Pancreas (tissue), 10 donors: ENCODE measurements at regions not wholly inside any gene's neighbourhood (a gene's known extent, or its start where the extent isn't known, plus 50 kb on each side); places are given as distances from the start of the nearest gene placed in this dataset.

Source experiments
- ATAC-seq, 4 donors: fragments of 200-7000 bp; cut with Tn5 transposase; one replicate each; pipeline versions ENCODE4 v1.8.0 to v1.9.1; 2020; ENCODE audit warnings: mild to moderate bottlenecking in 4 of 4, moderate library complexity in 4 of 4
- DNase-seq, 6 donors: peaks; one replicate each; pipeline ENCODE4 v3.0.0-alpha.2; 2020
- FAIRE-seq: peaks from 2 replicates; lab custom pipeline; 2012; peaks lifted over from hg19 to GRCh38; lab: Jason Lieb, UNC
- H3K27ac ChIP-seq, 4 donors: fragments of 200-600 bp; sonication (generic); 1 replicate in 3 of 4; 2 replicates in 1 of 4; pipeline versions ENCODE4 v1.5.0 to v1.8.0; 2020
- H3K27me3 ChIP-seq, 4 donors: fragments of 200-600 bp; one replicate each; pipeline ENCODE4 v1.8.0; 2021
- H3K36me3 ChIP-seq, 3 donors: fragments of 200-600 bp; sonication (generic) in 1 of 3; one replicate each; pipeline versions ENCODE4 v1.5.0 to v1.8.0; 2020 to 2021
- H3K4me1 ChIP-seq, 3 donors: fragments of 200-600 bp; one replicate each; pipeline ENCODE4 v1.8.0; 2021
- H3K4me3 ChIP-seq, 4 donors: fragments of 200-600 bp; sonication (generic) in 2 of 4; one replicate each; pipeline versions ENCODE4 v1.5.0 to v1.8.0; 2020 to 2021
- H3K9me3 ChIP-seq, 4 donors: fragments of 200-600 bp; one replicate each; pipeline ENCODE4 v1.8.0; 2021
- WGBS, 2 donors: extraction: QIAGEN DNeasy Blood & Tissue Kit; methylation state at CpG; one replicate each; pipeline ENCODE4 v1.1.7; 2013; 5-methylcytosine and 5-hydroxymethylcytosine counted together
- intact Hi-C, 3 donors: fragments of 100-400 bp; cut with DNase I; formaldehyde crosslinking; loops; one replicate each; pipeline versions ENCODE4 v1.11.1 to v1.14.2; 2022
- TF ChIP-seq, protein P1 (sequence below), 4 donors: fragments of 200-600 bp; sonication (generic) in 3 of 4; IDR thresholded peaks; one replicate each; pipeline versions ENCODE4 v1.5.0 to v1.8.0; 2021; ENCODE audit warnings: antibody characterized with exemption in 4 of 4
- donor health status: healthy with polysubstance abuse.
- donor health status: DM: no; HTN: no; CAD: no; lungs with moderate emphysema.
- donor health status: DM: no; HTN: no; CAD: no.
- donor health status: control.
- donor health status: control.
- donor health status: Bipolar disorder and iron deficiency.
- donor health status: DM: yes; HTN: yes; CAD: no.
- donor health status: DM: no; HTN: no; CAD: no.
- donor health status: DM: no; HTN: no; CAD: no.
- donor health status: DM: yes; HTN: yes; CAD: no.

- H3K4me1 ChIP-seq = peaks cover 0 to under 1% (median 0%) of the 10 kb centered on the region in 3 donors
- TF ChIP-seq, protein P1, sequence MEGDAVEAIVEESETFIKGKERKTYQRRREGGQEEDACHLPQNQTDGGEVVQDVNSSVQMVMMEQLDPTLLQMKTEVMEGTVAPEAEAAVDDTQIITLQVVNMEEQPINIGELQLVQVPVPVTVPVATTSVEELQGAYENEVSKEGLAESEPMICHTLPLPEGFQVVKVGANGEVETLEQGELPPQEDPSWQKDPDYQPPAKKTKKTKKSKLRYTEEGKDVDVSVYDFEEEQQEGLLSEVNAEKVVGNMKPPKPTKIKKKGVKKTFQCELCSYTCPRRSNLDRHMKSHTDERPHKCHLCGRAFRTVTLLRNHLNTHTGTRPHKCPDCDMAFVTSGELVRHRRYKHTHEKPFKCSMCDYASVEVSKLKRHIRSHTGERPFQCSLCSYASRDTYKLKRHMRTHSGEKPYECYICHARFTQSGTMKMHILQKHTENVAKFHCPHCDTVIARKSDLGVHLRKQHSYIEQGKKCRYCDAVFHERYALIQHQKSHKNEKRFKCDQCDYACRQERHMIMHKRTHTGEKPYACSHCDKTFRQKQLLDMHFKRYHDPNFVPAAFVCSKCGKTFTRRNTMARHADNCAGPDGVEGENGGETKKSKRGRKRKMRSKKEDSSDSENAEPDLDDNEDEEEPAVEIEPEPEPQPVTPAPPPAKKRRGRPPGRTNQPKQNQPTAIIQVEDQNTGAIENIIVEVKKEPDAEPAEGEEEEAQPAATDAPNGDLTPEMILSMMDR (IDR thresholded peaks at IDR 0.05) = no peak
- no peaks in the 10 kb centered on the region for H3K36me3 ChIP-seq
- no peak overlapping the region for H3K27ac ChIP-seq
- ATAC-seq (no peak), FAIRE-seq (no peak), DNase-seq (no peak)
- WGBS, 2 donors = 87 to 90% methylated on average over 1 of the region's 1 CpG
- no peaks in the 10 kb centered on the region for H3K9me3 ChIP-seq
- no peaks in the 10 kb centered on the region for H3K27me3 ChIP-seq
- intact Hi-C loops = no loop called here
- H3K4me3 ChIP-seq = no peak overlapping the region
These were observed 319.3 kb upstream of the CITED2 start for GRCh38 chr6:139693735-139694134.

DNA sequence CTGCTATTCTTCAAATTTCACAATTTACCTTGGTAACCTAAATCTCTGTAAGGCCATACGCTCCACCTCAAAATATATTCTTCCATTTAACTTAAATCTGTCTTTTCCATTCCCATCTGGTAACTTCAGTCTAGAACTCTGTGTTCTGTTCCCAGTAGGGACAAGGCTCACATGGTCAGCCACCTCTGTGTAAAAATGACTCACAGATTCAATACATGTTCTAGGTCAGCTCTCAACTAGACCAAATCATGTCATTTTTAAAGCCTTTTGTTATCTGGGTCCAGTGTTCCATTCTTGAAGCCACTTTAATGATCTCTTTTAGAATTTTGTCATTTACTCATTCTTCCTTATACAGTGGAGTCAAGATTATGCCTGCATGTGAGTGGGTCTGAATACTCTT is 315.6 kb upstream of the CITED2 start:
- FAIRE-seq (no peak), ATAC-seq (no peak)

DNA sequence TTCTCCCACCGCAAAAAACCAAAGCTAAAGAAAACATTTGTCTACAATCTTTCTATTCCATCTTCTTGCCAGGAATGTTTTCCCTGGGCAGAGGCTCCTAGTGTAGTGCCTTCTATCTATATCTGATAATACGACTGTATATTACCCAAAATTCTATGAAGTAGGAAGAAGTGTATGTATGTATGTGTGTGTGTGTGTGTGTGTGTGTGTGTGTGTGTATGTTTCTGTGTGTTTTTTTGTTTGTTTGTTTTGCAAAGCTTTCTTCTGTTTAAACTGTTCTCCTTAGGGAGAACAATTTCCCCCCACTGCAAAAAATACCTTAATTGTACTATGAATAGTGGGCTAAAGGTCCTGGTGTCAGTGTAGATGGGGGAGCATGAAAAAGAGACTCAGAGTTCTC is 312.6 kb upstream of the CITED2 start:
- Histone ChIP-seq H3K27ac (no peak overlapping the region), H3K4me1 (no peaks in the 10 kb centered on the region), H3K27me3 (no peaks in the 10 kb centered on the region), H3K9me3 (no peaks in the 10 kb centered on the region), H3K4me3 (no peak overlapping the region), H3K36me3 (no peaks in the 10 kb centered on the region)
- TF ChIP-seq, protein P1 (IDR thresholded peaks at IDR 0.05) = no peak
- WGBS, 2 donors = 66 to 70% methylated on average over 2 of the region's 2 CpGs
- intact Hi-C loops = no loop called here
- FAIRE-seq (no peak), ATAC-seq (no peak), DNase-seq (no peak)

More for the DNA sequence above, 315.6 kb upstream of the CITED2 start:
- H3K36me3 ChIP-seq = no peaks in the 10 kb centered on the region
- DNase-seq = no peak
- no peak overlapping the region for H3K4me3 ChIP-seq
- H3K4me1 ChIP-seq = no peaks in the 10 kb centered on the region
- no peak overlapping the region for H3K27ac ChIP-seq
- TF ChIP-seq, protein P1 (IDR thresholded peaks at IDR 0.05) = no peak
- 94 to 95% methylated on average over 1 of the region's 1 CpG for whole genome bisulfite sequencing, 2 donors
- intact Hi-C loops = no loop called here
- no peaks in the 10 kb centered on the region for H3K27me3 ChIP-seq
- no peaks in the 10 kb centered on the region for H3K9me3 ChIP-seq

- Histone ChIP-seq H3K27ac (no peak overlapping the region), H3K9me3 (no peaks in the 10 kb centered on the region), H3K4me3 (no peak overlapping the region), H3K4me1 (no peaks in the 10 kb centered on the region), H3K27me3 (no peaks in the 10 kb centered on the region), H3K36me3 (no peaks in the 10 kb centered on the region)
- 69 to 83% methylated on average over 5 of the region's 5 CpGs for WGBS, 2 donors
- no peak for FAIRE-seq
- intact Hi-C loops = no loop called here
- DNase-seq = no peak
- TF ChIP-seq, protein P1 (IDR thresholded peaks at IDR 0.05) = no peak
- ATAC-seq = no peak
These were observed 311.9 kb upstream of the CITED2 start for GRCh38 chr6:139686308-139686707.

DNA sequence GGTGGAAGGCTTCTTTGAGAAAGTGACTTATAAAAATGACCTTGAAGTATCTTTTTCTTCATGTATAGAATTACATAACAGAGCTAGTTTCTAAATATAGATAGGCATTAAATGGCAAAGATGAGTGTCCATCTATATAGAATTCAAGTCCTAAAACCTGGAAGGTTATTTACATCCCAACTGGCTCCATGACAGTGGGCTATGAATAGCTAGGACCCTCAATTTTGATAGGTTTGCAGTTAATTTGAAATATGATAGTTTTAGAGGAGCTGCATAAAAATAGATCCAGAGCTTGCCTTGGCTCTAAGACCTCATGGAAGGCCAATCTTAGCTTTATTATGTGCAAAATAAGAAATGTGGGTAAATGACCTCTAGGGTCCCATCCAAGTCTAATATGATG is 310.6 kb upstream of the CITED2 start:
- Histone ChIP-seq H3K9me3 (no peaks in the 10 kb centered on the region), H3K27me3 (no peaks in the 10 kb centered on the region), H3K4me3 (no peak overlapping the region), H3K36me3 (no peaks in the 10 kb centered on the region), H3K4me1 (no peaks in the 10 kb centered on the region), H3K27ac (no peak overlapping the region)
- FAIRE-seq (no peak), DNase-seq (no peak), ATAC-seq (no peak)
- TF ChIP-seq, protein P1 (IDR thresholded peaks at IDR 0.05) = no peak
- intact Hi-C loops = no loop called here
